K562 (cell line): ENCODE measurements at regions not wholly inside any gene's neighbourhood (a gene's known extent, or its start where the extent isn't known, plus 50 kb on each side); places are given as distances from the start of the nearest gene placed in this dataset.

ENCODE experiments used
- BHLHE40 ChIP-seq: IDR thresholded peaks from 2 replicates; pipeline ENCODE4 v1.6.1; 2011; ENCODE audit warnings: low read length, improper control_type of control experiment
- CTCF ChIP-seq, 3 experiments: IDR thresholded peaks in 2 of 3; conservative IDR thresholded peaks in 1 of 3; 2 replicates each; pipeline ENCODE4 v1.5.1; 2011 to 2012; ENCODE audit warnings: low read length in 3 of 3, mild to moderate bottlenecking in 3 of 3, control low read depth in 2 of 3, improper control_type of control experiment in 1 of 3, inconsistent platforms in 1 of 3, low read depth in 1 of 3, mixed read lengths in 1 of 3, moderate library complexity in 1 of 3; ENCODE audit not compliant: insufficient read depth in 2 of 3
- EZH2 ChIP-seq: IDR thresholded peaks from 2 replicates; pipeline ENCODE4 v1.6.1; 2012; ENCODE audit warnings: low read depth, mild to moderate bottlenecking, inconsistent platforms, low read length, borderline replicate concordance
- FOXA1 ChIP-seq: fragments of 450-650 bp; IDR thresholded peaks from 2 replicates; pipeline ENCODE4 v1.6.1; 2016; ENCODE audit warnings: mild to moderate bottlenecking, borderline replicate concordance
- FOXM1 ChIP-seq, 2 experiments: fragments of 450-650 bp in 1 of 2; sonication (generic) in 1 of 2; formaldehyde crosslinking in 1 of 2; IDR thresholded peaks; 2 replicates each; pipeline versions ENCODE4 v1.6.1 to v1.9.0; 2017 to 2022; ENCODE audit warnings: low read depth in 2 of 2, mild to moderate bottlenecking in 2 of 2, missing genetic modification reagents in 1 of 2, moderate library complexity in 1 of 2
- GABPA ChIP-seq: fragments of 200-800 bp; sonication (Bioruptor generic); conservative IDR thresholded peaks from 2 replicates; pipeline ENCODE4 v1.6.1; 2016; ENCODE audit warnings: low read depth, missing genetic modification characterization, missing compliant biosample characterization
- MAFK ChIP-seq: IDR thresholded peaks from 2 replicates; pipeline ENCODE4 v1.6.1; 2011; ENCODE audit warnings: low read length, improper control_type of control experiment
- NEUROD1 ChIP-seq: fragments of 150-350 bp; IDR thresholded peaks from 2 replicates; pipeline ENCODE4 v1.6.1; 2014; ENCODE audit warnings: borderline replicate concordance, low read length, low read depth; ENCODE audit not compliant: partially characterized antibody
- NFIC ChIP-seq: fragments of 450-650 bp; IDR thresholded peaks from 2 replicates; pipeline ENCODE4 v1.6.1; 2017; ENCODE audit warnings: mild to moderate bottlenecking, inconsistent platforms
- POLR2A ChIP-seq: fragments of 450-650 bp; conservative IDR thresholded peaks from 2 replicates; pipeline ENCODE4 v1.6.1; 2016
- POLR3G ChIP-seq: IDR thresholded peaks from 2 replicates; pipeline ENCODE4 v1.6.1; 2011; ENCODE audit not compliant: insufficient read length, insufficient replicate concordance; ENCODE audit errors: extremely low read depth
- SMAD3 ChIP-seq: fragments of 450-650 bp; formaldehyde crosslinking; conservative IDR thresholded peaks from 2 replicates; pipeline ENCODE4 v1.4.0; 2020; ENCODE audit warnings: mild to moderate bottlenecking
- ZBED1 ChIP-seq: IDR thresholded peaks from 2 replicates; pipeline ENCODE4 v1.6.1; 2014
- ZBTB12 ChIP-seq: fragments of 250-450 bp; sonication (Bioruptor Pico); IDR thresholded peaks from 2 replicates; pipeline ENCODE4 v1.4.0; 2020

GRCh38 chrX:3448563-3448962, 102.1 kb upstream of the MXRA5 start:
- TF ChIP-seq GABPA = no peak
- no peak for TF ChIP-seq POLR3G
- no peak for TF ChIP-seq CTCF (IDR thresholded peaks at IDR 0.05 in 2 of 3, conservative IDR thresholded peaks at IDR 0.05 in 1 of 3; ENCODE audit: insufficient read depth in 2 of 3, low read depth in 1 of 3, low read length in 3 of 3)
- TF ChIP-seq NFIC = no peak
- no peak for TF ChIP-seq FOXM1 (IDR thresholded peaks at IDR 0.05; ENCODE audit: low read depth)
- no peak for TF ChIP-seq FOXM1 (CRISPR knock-in tag; IDR thresholded peaks at IDR 0.05; ENCODE audit: low read depth)
- no peak for TF ChIP-seq FOXA1
- TF ChIP-seq ZBED1 = no peak
- no peak for TF ChIP-seq ZBTB12 (CRISPR knock-in tag)
- no peak for TF ChIP-seq EZH2
- TF ChIP-seq MAFK = no peak
- TF ChIP-seq NEUROD1 = no peak
- TF ChIP-seq POLR2A = no peak
- no peak for TF ChIP-seq SMAD3
- no peak for TF ChIP-seq BHLHE40
